ENCODE measurements at regions not wholly inside any gene's neighbourhood (a gene's known extent, or its start where the extent isn't known, plus 50 kb on each side); places are given as distances from the start of the nearest gene placed in this dataset.

DNA sequence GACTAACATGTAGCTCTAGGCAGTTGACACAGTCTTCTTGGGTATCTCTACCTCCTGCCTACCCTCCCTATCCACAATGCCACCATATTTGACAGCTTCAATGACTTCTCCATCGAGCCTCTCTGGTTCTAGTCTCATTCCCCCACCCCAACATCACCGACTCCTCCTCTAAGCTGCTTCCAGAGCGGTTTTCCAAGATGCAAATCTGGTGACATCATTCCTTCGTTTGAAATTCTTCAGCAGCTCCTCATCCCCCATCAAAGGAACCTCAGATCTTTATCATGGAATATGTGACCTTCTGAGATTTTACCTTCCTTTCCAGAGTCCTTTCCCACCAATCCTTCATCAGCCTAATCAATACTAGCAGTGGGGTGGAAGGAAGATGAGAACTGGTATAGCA is 352.4 kb upstream of the RUNX1 start:
- Histone ChIP-seq H3K4me3 (no peak overlapping the region), H3K36me3 (no peaks in the 10 kb centered on the region), H3K4me1 (no peaks in the 10 kb centered on the region), H3K27ac (no peak overlapping the region), H3K9me3 (no peaks in the 10 kb centered on the region), H3K27me3 (no peaks in the 10 kb centered on the region)
- FAIRE-seq (no peak), DNase-seq (no peak), ATAC-seq (no peak)
- TF ChIP-seq, protein P1, sequence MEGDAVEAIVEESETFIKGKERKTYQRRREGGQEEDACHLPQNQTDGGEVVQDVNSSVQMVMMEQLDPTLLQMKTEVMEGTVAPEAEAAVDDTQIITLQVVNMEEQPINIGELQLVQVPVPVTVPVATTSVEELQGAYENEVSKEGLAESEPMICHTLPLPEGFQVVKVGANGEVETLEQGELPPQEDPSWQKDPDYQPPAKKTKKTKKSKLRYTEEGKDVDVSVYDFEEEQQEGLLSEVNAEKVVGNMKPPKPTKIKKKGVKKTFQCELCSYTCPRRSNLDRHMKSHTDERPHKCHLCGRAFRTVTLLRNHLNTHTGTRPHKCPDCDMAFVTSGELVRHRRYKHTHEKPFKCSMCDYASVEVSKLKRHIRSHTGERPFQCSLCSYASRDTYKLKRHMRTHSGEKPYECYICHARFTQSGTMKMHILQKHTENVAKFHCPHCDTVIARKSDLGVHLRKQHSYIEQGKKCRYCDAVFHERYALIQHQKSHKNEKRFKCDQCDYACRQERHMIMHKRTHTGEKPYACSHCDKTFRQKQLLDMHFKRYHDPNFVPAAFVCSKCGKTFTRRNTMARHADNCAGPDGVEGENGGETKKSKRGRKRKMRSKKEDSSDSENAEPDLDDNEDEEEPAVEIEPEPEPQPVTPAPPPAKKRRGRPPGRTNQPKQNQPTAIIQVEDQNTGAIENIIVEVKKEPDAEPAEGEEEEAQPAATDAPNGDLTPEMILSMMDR (IDR thresholded peaks at IDR 0.05), result no peak
- 42 to 61% methylated on average over 4 of the region's 4 CpGs for WGBS, 2 donors
- intact Hi-C loops (cut with DNase I), result loop anchor here in 2 of 3 donors (5.0 to 10.0 kb wide), 2 partner anchors 509 to 657 kb away; no protein-coding TSS in a partner anchor

DNA sequence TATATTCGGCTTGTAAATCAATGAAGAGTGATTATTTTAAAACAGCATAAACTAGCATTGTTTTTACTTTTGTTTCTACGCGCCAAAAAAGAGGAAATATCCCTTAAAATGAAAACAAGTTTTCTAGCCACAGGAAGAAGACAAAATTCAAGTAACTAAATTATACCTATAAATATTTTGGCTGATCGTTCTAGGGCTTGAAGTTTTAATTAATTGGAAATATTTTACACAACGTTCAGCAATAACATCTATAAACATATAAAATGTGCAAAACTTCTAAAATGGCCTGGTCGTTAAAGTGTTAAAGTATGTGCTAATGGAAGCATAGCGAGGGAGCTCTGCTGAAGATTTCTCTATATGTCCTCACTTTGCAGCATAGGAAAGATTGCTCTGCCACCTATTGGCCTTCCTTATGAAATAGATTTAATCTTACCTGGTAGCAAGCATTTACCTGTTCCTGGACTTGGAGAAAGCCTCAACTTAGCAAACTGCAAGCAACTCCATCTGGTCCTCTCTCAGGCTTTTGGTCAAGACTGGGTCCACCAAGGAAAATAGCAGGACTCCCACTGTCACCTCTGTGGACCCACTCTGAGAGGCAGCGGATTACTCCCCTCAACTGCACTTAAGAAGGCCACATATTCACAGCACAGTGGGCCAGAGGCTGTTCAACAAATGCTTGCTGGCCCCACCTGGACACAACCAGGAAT is 351.3 kb upstream of the RUNX1 start:
- Histone ChIP-seq H3K4me3 (no peak overlapping the region), H3K36me3 (no peaks in the 10 kb centered on the region), H3K4me1 (no peaks in the 10 kb centered on the region), H3K27me3 (no peaks in the 10 kb centered on the region), H3K27ac (no peak overlapping the region), H3K9me3 (no peaks in the 10 kb centered on the region)
- ATAC-seq (peak; percentile 85 to 99 (median 97)), FAIRE-seq (peak; percentile 66), DNase-seq (peak in 3 of 6 donors; percentile 12 to 42 (median 24))
- intact Hi-C loops (cut with DNase I), result loop anchor here in 2 of 3 donors (5.0 to 10.0 kb wide), 2 partner anchors 508 to 656 kb away; no protein-coding TSS in a partner anchor
- 31 to 40% methylated on average over 8 of the region's 8 CpGs for WGBS, 2 donors
- TF ChIP-seq, protein P1 (IDR thresholded peaks at IDR 0.05), result peak in 3 of 4 donors; percentile 6 to 35 (median 34)

DNA sequence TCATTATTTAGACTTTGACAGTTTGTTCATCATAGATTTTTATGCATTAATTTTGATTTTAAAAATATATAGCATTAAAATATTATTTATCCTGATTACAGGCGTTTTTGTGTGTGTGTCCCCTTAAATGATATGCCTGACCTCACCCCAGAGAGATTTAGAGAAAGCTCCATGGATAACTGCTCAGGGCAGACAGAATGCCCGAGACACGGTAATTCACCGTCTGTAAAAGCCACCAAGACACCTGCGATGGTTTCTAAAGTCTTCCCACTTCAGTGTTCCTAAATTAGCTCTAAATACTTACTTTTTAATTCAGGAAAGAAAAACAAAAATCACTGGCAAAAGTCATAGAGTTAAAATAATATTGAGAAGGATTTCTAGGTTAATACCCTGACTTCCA is 350.6 kb upstream of the RUNX1 start:
- intact Hi-C loops (cut with DNase I), result loop anchor here in 2 of 3 donors (5.0 to 10.0 kb wide), 2 partner anchors 507 to 655 kb away; no protein-coding TSS in a partner anchor

DNA sequence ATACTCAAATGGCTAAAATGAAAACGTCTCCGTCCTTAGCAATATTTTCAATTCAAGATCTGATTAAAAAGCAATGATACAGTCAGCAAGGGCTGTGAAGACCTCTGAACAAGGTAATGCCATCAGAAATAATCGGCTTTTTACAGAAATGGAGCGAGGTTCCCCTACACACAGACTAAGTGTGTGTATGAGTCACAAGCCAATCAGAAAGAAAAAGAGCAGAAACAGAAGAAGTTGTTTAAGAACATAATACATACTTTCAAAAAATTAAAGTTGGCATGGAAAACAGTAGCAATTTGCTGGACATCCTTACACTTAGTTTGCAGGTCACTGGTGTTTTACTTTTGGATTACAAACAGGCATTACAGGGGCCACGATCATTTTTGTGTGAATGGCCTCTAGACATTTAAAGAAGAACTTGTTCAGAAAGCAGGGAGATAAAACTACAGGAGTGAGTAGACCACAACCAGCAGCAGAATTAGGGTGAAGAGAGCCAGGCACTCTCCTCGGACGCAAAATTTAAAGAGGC is 350.0 kb upstream of the RUNX1 start:
- Histone ChIP-seq H3K27ac (no peak overlapping the region), H3K9me3 (no peaks in the 10 kb centered on the region), H3K27me3 (no peaks in the 10 kb centered on the region), H3K36me3 (no peaks in the 10 kb centered on the region), H3K4me3 (no peak overlapping the region), H3K4me1 (no peaks in the 10 kb centered on the region)
- no peak for DNase-seq
- no peak for ATAC-seq
- 70 to 71% methylated on average over 7 of the region's 7 CpGs for WGBS, 2 donors
- intact Hi-C loops (cut with DNase I), result no loop called here
- no peak for FAIRE-seq
- TF ChIP-seq, protein P1 (IDR thresholded peaks at IDR 0.05), result no peak

More for the DNA sequence above, 350.6 kb upstream of the RUNX1 start:
- Histone ChIP-seq H3K36me3 (no peaks in the 10 kb centered on the region), H3K4me1 (no peaks in the 10 kb centered on the region), H3K27me3 (no peaks in the 10 kb centered on the region), H3K9me3 (no peaks in the 10 kb centered on the region), H3K4me3 (no peak overlapping the region), H3K27ac (no peak overlapping the region)
- TF ChIP-seq, protein P1 (IDR thresholded peaks at IDR 0.05), result no peak
- 50 to 66% methylated on average over 5 of the region's 5 CpGs for WGBS, 2 donors
- DNase-seq (no peak), ATAC-seq (no peak), FAIRE-seq (no peak)

All from pancreas (tissue), 10 donors.